ENCODE measurements at regions not wholly inside any gene's neighbourhood (a gene's known extent, or its start where the extent isn't known, plus 50 kb on each side); places are given as distances from the start of the nearest gene placed in this dataset.

- Mint-ChIP-seq H3K27me3 (ENCODE audit: low read depth) (no peaks in the 10 kb centered on the region), H3K4me1 (ENCODE audit: low read depth) (no peaks in the 10 kb centered on the region), H3K4me3 (no peak overlapping the region), H3K9me3 (peaks cover 42% of the 10 kb centered on the region), H3K36me3 (ENCODE audit: low read depth) (no peaks in the 10 kb centered on the region), H3K27ac (no peak overlapping the region)
- DNase-seq (ENCODE audit: low spot score) = no peak
These were observed 190.1 kb upstream of the FOXG1 start for GRCh38 chr14:28576523-28576922.

DNA sequence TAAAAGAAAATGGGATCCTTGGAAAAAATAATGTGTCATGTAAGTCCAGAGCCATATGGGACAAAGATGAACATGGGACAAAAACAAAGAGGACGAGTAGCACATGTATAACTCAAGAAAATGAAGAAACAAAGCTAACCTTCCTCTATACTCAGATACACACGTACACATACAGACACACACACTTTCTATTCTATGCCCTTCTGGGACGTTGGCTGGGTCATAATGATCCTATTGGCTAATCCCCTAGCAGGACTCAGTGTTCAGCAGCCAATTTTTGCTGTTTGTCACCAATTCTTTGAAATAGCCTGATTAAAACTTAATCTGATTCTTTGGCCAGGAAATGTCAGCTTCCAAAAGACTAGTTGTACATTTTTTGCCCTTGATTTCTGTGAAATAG, 189.4 kb upstream of the FOXG1 start:
- H3K9me3 Mint-ChIP-seq = peaks cover 44% of the 10 kb centered on the region
- H3K36me3 Mint-ChIP-seq (ENCODE audit: low read depth) = no peaks in the 10 kb centered on the region
- no peak overlapping the region for H3K27ac Mint-ChIP-seq
- H3K4me1 Mint-ChIP-seq (ENCODE audit: low read depth) = no peaks in the 10 kb centered on the region
- H3K4me3 Mint-ChIP-seq = no peak overlapping the region
- no peak for DNase-seq (ENCODE audit: low spot score)
- H3K27me3 Mint-ChIP-seq (ENCODE audit: low read depth) = no peaks in the 10 kb centered on the region

DNA sequence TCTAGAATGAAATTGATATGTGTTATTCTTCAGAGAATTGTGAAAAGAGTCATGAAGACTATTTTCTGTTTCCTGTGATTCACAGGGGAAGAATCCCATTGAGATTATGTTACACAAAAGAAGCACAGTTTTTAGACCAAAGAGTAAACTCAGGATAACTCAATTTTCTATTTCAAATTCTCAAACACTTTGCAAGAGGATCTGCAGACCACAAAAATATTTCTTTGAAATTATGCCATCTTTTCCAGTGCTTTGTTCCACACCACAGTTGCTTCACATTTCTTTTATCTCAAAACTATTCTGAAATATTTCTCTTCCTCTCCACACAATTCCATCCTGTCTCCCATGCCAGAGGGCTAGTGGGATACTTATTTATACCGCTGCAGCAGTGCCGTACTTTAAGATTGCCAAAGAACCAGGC, 188.9 kb upstream of the FOXG1 start:
- Mint-ChIP-seq H3K27ac (no peak overlapping the region), H3K36me3 (ENCODE audit: low read depth) (no peaks in the 10 kb centered on the region), H3K27me3 (ENCODE audit: low read depth) (no peaks in the 10 kb centered on the region), H3K4me3 (no peak overlapping the region), H3K4me1 (ENCODE audit: low read depth) (no peaks in the 10 kb centered on the region), H3K9me3 (peaks cover 45% of the 10 kb centered on the region)
- DNase-seq (ENCODE audit: low spot score) = no peak

- Mint-ChIP-seq H3K27me3 (ENCODE audit: low read depth) (no peaks in the 10 kb centered on the region), H3K9me3 (peaks cover 51% of the 10 kb centered on the region), H3K36me3 (ENCODE audit: low read depth) (no peaks in the 10 kb centered on the region), H3K4me1 (ENCODE audit: low read depth) (no peaks in the 10 kb centered on the region), H3K27ac (no peak overlapping the region), H3K4me3 (no peak overlapping the region)
- DNase-seq (ENCODE audit: low spot score) = no peak
These were observed 181.6 kb upstream of the FOXG1 start for GRCh38 chr14:28584951-28585350.

GRCh38 chr14:28589792-28590191, 176.8 kb upstream of the FOXG1 start:
- Mint-ChIP-seq H3K4me1 (ENCODE audit: low read depth) (no peaks in the 10 kb centered on the region), H3K9me3 (peaks cover 46% of the 10 kb centered on the region), H3K4me3 (no peak overlapping the region), H3K27me3 (ENCODE audit: low read depth) (no peaks in the 10 kb centered on the region), H3K27ac (no peak overlapping the region), H3K36me3 (ENCODE audit: low read depth) (no peaks in the 10 kb centered on the region)
- DNase-seq (ENCODE audit: low spot score) = no peak

- DNase-seq (ENCODE audit: low spot score) = no peak
- Mint-ChIP-seq H3K9me3 (peaks cover 45% of the 10 kb centered on the region), H3K27ac (no peak overlapping the region), H3K4me3 (no peak overlapping the region), H3K4me1 (ENCODE audit: low read depth) (no peaks in the 10 kb centered on the region), H3K36me3 (ENCODE audit: low read depth) (no peaks in the 10 kb centered on the region), H3K27me3 (ENCODE audit: low read depth) (no peaks in the 10 kb centered on the region)
These were observed 170.2 kb upstream of the FOXG1 start for GRCh38 chr14:28596391-28596790.

DNA sequence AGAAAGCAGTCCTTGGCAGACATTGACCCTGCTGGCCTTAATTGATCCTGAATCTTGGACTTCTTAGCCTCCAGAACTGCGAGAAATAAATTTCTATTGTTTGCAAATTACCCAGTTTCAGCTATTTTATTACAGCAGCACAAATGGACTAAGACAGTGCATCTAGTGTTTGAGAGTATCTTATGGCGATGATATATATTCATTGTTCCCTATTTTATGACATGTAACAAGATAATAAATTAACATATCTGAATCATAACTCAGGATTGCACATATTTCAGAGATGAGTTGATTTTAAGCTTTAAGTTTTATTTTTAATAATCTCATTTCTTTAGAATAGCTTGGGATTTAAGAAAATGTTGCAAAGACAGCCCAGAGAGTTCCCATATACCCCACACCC, 167.4 kb upstream of the FOXG1 start:
- H3K4me3 Mint-ChIP-seq = no peak overlapping the region

DNA sequence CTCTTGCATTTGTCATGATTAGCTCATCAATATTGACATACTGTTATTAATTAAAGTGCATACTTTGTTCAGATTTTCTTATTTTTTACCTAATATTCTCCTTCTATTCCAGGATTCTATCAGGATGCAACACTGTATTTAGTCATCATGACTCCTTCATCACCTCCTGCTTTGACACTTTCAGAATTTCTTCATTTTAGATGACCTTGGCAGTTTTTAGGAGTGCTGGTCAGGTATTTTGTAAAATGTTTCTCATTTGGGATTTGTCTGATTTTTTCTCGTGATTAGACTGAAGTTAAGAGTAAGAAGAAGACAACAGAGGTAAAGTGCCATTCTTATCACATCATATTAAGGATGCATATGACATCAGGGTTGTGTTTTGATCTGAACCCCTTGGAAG, 167.0 kb upstream of the FOXG1 start:
- peaks cover 41% of the 10 kb centered on the region for H3K9me3 Mint-ChIP-seq
- H3K27me3 Mint-ChIP-seq (ENCODE audit: low read depth) = no peaks in the 10 kb centered on the region
- H3K4me3 Mint-ChIP-seq = no peak overlapping the region
- no peak for DNase-seq (ENCODE audit: low spot score)
- no peak overlapping the region for H3K27ac Mint-ChIP-seq
- H3K36me3 Mint-ChIP-seq (ENCODE audit: low read depth) = no peaks in the 10 kb centered on the region
- H3K4me1 Mint-ChIP-seq (ENCODE audit: low read depth) = no peaks in the 10 kb centered on the region

More for the DNA sequence above, 167.4 kb upstream of the FOXG1 start:
- H3K36me3 Mint-ChIP-seq (ENCODE audit: low read depth) = no peaks in the 10 kb centered on the region
- no peaks in the 10 kb centered on the region for H3K27me3 Mint-ChIP-seq (ENCODE audit: low read depth)
- peaks cover 40% of the 10 kb centered on the region for H3K9me3 Mint-ChIP-seq
- no peak for DNase-seq (ENCODE audit: low spot score)
- H3K27ac Mint-ChIP-seq = no peak overlapping the region
- H3K4me1 Mint-ChIP-seq (ENCODE audit: low read depth) = no peaks in the 10 kb centered on the region

GRCh38 chr14:28603606-28604005, 163.0 kb upstream of the FOXG1 start:
- Mint-ChIP-seq H3K36me3 (ENCODE audit: low read depth) (no peaks in the 10 kb centered on the region), H3K4me1 (ENCODE audit: low read depth) (no peaks in the 10 kb centered on the region), H3K27ac (no peak overlapping the region), H3K27me3 (ENCODE audit: low read depth) (no peaks in the 10 kb centered on the region), H3K4me3 (no peak overlapping the region), H3K9me3 (peaks cover 20% of the 10 kb centered on the region)
- no peak for DNase-seq (ENCODE audit: low spot score)

DNA sequence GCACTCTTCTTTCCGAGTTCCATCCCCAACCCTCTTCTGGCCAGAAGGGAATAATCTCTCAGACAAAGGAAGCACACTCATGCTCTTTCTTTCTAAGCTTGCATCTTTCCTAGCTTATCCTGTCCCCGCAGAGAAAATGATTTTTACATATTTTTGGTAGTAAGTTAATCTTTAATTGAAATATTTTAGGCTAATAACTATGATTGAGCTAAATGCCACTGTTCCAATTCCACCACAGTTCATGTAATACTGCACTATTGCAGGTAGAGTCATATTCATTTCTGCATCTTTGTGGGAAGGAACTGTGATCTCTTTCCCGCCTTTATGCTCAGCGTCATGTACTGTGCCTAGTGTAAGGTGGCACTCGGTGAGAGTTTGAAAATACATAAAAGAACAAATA, 158.9 kb upstream of the FOXG1 start:
- H3K36me3 Mint-ChIP-seq (ENCODE audit: low read depth) = no peaks in the 10 kb centered on the region
- no peaks in the 10 kb centered on the region for H3K4me1 Mint-ChIP-seq (ENCODE audit: low read depth)
- no peak overlapping the region for H3K27ac Mint-ChIP-seq
- no peaks in the 10 kb centered on the region for H3K27me3 Mint-ChIP-seq (ENCODE audit: low read depth)
- peaks cover 11% of the 10 kb centered on the region for H3K9me3 Mint-ChIP-seq
- DNase-seq (ENCODE audit: low spot score) = no peak
- no peak overlapping the region for H3K4me3 Mint-ChIP-seq

- DNase-seq (ENCODE audit: low spot score) = no peak
These were observed 158.1 kb upstream of the FOXG1 start for GRCh38 chr14:28608443-28608842.

GRCh38 chr14:28608851-28609828, 157.4 kb upstream of the FOXG1 start:
- Mint-ChIP-seq H3K36me3 (ENCODE audit: low read depth) (no peaks in the 10 kb centered on the region), H3K27me3 (ENCODE audit: low read depth) (no peaks in the 10 kb centered on the region), H3K9me3 (peaks cover 11% of the 10 kb centered on the region), H3K27ac (no peak overlapping the region), H3K4me1 (ENCODE audit: low read depth) (no peaks in the 10 kb centered on the region), H3K4me3 (no peak overlapping the region)
- no peak for DNase-seq (ENCODE audit: low spot score)

More at GRCh38 chr14:28608443-28608842, 158.1 kb upstream of the FOXG1 start:
- H3K27me3 Mint-ChIP-seq (ENCODE audit: low read depth) = no peaks in the 10 kb centered on the region
- no peaks in the 10 kb centered on the region for H3K4me1 Mint-ChIP-seq (ENCODE audit: low read depth)
- no peaks in the 10 kb centered on the region for H3K36me3 Mint-ChIP-seq (ENCODE audit: low read depth)
- no peak overlapping the region for H3K4me3 Mint-ChIP-seq
- no peak overlapping the region for H3K27ac Mint-ChIP-seq
- H3K9me3 Mint-ChIP-seq = peaks cover 6% of the 10 kb centered on the region

DNA sequence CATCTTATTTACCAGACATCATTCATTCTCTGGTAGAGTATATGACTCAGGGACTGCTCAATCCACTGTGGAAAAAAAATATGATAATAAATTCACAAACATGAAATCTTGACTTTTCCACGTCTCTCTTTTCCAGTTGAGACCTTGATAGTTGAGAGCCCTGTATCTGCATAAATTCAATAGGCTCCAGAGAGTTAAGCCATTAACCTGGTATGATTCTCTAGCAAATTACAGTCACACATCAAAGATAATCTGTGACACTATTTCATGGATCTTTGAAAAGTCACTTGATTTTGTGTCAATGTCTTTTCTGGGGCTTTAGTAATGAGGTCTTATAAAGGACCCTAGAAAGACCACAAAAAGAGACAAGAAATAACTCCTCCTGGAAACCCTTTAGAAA, 154.2 kb upstream of the FOXG1 start:
- peaks cover 19% of the 10 kb centered on the region for H3K9me3 Mint-ChIP-seq
- H3K4me1 Mint-ChIP-seq (ENCODE audit: low read depth) = no peaks in the 10 kb centered on the region
- H3K36me3 Mint-ChIP-seq (ENCODE audit: low read depth) = no peaks in the 10 kb centered on the region
- H3K27me3 Mint-ChIP-seq (ENCODE audit: low read depth) = no peaks in the 10 kb centered on the region
- H3K4me3 Mint-ChIP-seq = no peak overlapping the region
- no peak for DNase-seq (ENCODE audit: low spot score)
- H3K27ac Mint-ChIP-seq = no peak overlapping the region

GRCh38 chr14:28613532-28613931, 153.1 kb upstream of the FOXG1 start:
- H3K9me3 Mint-ChIP-seq = peaks cover 21% of the 10 kb centered on the region
- no peak for DNase-seq (ENCODE audit: low spot score)
- H3K4me1 Mint-ChIP-seq (ENCODE audit: low read depth) = no peaks in the 10 kb centered on the region
- H3K27ac Mint-ChIP-seq = no peak overlapping the region
- no peaks in the 10 kb centered on the region for H3K27me3 Mint-ChIP-seq (ENCODE audit: low read depth)
- H3K36me3 Mint-ChIP-seq (ENCODE audit: low read depth) = no peaks in the 10 kb centered on the region
- no peak overlapping the region for H3K4me3 Mint-ChIP-seq

GRCh38 chr14:28626780-28627179, 139.8 kb upstream of the FOXG1 start:
- Mint-ChIP-seq H3K4me1 (ENCODE audit: low read depth) (no peaks in the 10 kb centered on the region), H3K27me3 (ENCODE audit: low read depth) (no peaks in the 10 kb centered on the region), H3K9me3 (peaks cover 31% of the 10 kb centered on the region), H3K36me3 (ENCODE audit: low read depth) (no peaks in the 10 kb centered on the region), H3K27ac (no peak overlapping the region), H3K4me3 (no peak overlapping the region)
- no peak for DNase-seq (ENCODE audit: low spot score)
